ENCODE measurements at regions not wholly inside any gene's neighbourhood (a gene's known extent, or its start where the extent isn't known, plus 50 kb on each side); places are given as distances from the start of the nearest gene placed in this dataset.

DNA sequence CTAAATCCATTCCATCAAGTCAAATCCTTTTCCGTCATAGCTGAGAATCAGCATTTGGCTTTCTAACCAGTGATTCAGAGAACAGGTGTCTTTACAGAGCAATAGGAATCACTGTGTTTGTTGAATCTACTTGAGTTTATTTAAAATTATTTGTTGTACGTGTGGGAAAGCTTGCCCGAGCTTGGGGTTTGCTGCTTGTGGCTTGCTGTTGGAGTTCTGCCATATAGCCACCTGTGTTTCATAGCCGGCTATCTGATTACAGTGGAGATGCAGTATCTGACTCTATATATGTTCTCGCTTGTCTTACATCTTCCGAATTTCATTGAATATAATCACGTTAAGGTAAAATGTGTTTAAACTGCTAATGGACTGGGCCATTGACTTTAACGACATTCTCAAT, 274.3 kb upstream of the MKI67 start:
- TF ChIP-seq GATA1 (IDR thresholded peaks at IDR 0.05; ENCODE audit: low read depth, low read length) = no peak
- no peak for TF ChIP-seq POLR2A (IDR thresholded peaks at IDR 0.05; ENCODE audit: low read length)
- DNase-seq = no peak

DNA sequence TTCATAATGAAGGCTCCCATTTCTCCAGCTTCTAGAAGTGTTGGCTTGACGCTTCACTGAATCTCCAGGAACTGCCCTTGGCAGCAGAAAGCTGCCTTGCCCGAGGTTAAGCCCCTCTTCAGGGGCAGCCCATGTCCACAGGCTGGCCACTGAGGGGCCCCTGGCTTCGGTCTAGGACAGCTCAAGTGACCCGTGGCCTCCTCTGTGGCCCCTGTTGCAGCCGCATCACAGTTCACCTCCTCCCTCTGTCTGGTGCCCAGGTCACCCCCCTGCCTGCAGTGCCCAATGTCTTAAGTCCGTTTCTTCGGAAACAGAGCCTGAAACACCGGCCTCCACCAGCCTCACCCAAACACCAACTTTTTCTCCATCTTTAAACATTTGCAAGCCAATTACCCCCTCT, 279.2 kb upstream of the MKI67 start:
- TF ChIP-seq POLR2A (IDR thresholded peaks at IDR 0.05; ENCODE audit: low read length) (no peak), GATA1 (IDR thresholded peaks at IDR 0.05; ENCODE audit: low read depth, low read length) (no peak)
- no peak for DNase-seq

DNA sequence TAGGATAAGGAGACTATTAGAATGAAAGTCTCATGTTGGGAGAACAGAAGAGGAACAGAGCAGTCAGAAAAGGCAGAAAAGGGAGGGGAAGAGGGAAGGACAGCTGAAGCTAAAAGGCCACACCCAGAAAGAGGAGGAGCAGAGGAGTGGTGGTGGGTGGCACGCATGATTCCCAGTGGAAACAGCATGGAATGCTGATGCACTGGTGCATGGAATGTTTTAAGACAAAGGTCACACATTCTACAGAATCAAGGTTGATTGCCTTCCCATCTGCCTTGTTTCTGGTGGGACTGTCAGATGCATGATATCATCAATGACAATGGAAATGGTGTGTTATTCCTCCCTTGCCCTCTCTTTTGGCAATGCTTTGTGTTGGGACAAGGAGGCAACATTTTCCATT, 285.4 kb upstream of the MKI67 start:
- TF ChIP-seq GATA1 (IDR thresholded peaks at IDR 0.05; ENCODE audit: low read depth, low read length) (no peak), POLR2A (IDR thresholded peaks at IDR 0.05; ENCODE audit: low read length) (no peak)

DNA sequence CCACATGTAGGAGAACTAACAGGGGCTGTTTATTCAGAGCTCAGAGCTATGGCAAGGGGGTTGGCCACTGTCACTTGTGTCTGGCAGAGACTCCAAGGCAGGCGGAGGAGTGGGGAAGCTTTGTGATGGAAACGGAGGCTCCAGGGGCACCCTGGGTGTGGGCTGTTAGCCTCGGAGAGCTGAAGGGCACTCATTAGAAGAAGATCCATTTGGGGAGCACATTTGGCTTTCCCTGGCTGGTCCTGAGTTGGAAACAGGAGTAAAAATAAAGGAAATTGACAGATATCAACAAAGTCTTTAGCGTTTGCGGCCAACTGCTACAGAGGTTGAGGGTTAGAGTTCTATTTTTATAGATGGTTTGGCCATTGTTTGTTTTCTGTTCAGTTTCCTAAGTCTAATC, 288.3 kb upstream of the MKI67 start:
- DNase-seq = no peak
- no peak for TF ChIP-seq GATA1 (IDR thresholded peaks at IDR 0.05; ENCODE audit: low read depth, low read length)
- no peak for TF ChIP-seq POLR2A (IDR thresholded peaks at IDR 0.05; ENCODE audit: low read length)

More for the DNA sequence above, 285.4 kb upstream of the MKI67 start:
- DNase-seq = no peak

DNA sequence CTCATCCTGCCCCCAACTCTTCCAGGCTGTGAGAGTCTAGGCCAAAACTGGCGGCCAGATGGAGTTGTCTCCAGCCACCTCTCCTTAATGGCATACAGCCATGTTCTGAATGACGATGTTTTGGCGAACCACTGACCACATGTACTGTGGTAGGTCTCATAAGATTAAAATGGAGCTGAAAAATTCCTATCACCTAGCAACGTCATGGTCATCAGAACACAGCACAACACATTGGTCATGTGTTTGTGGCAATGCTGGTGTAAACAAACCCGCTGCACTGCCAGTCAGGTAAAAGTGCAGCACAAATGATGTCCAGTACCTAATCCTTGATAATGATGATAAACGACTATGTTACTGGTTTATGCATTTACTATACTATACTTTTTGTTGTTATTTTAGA, 290.0 kb upstream of the MKI67 start:
- TF ChIP-seq GATA1 (IDR thresholded peaks at IDR 0.05; ENCODE audit: low read depth, low read length) (no peak), POLR2A (IDR thresholded peaks at IDR 0.05; ENCODE audit: low read length) (no peak)
- DNase-seq = no peak

DNA sequence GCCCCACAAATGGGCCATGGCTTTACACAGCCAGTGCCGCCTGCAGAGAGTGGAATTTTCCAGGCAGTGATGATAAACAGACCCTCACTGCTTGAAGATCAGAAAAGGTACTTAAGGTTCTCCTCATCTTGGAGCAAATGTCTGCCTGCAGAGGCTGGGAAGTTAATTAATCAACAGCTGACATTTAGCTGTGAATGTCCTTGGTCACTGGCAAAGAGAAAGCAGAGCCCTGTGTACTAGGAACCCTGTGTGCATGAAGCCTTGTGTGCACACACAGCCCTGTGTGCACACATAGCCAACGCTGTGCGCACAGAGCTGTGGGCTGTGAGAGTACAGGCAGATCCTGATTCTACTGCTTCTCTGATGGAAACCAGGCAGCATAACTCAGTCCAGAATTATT, 291.6 kb upstream of the MKI67 start:
- DNase-seq = no peak
- TF ChIP-seq POLR2A (IDR thresholded peaks at IDR 0.05; ENCODE audit: low read length) (no peak), GATA1 (IDR thresholded peaks at IDR 0.05; ENCODE audit: low read depth, low read length) (no peak)

DNA sequence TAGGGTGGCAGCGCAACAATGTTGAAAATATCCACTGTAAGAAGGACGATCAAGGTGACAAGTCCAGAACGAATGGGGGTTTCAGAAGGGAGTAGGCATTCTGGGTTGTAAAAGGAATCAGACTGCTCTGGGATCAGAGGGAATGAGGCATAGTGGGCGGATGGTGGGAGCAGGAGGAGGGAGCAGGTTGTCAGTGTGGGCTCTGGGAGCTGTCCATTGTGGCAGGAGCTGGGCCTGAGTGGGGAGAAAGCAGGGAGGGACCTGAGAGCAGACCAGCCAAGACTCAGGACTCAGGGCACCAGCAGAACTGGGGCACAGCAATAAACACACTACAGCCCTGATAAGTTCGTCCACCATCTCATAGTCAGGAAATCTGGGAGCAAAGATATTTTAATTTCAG, 292.6 kb upstream of the MKI67 start:
- no peak for DNase-seq
- TF ChIP-seq POLR2A (IDR thresholded peaks at IDR 0.05; ENCODE audit: low read length) (no peak), GATA1 (IDR thresholded peaks at IDR 0.05; ENCODE audit: low read depth, low read length) (no peak)

DNA sequence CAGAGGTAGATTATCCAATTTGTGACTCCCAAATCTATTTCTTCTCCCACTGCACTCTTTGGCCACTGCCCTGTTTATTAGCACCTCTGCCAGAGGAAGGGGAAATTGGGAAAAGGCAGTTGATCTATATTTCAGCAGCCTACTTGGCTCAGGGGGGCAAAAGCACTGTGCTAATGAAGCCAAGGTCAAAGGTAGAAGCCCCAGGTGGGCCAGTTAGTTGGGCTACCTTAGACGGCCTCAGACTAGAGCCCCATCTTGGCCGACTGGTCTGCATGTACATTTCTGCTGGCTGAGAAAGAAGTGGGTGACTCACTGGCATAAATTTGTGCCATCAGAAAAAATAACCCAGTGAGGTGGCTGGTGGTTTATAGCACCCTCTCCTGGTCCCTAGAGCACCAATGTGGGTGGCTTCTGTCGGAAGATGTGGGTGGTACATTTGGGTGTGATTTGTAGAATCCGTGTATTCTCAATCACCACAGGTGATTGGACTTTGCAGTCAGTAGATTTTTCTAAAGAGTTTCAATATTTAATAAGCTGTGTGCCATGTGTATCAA, 293.3 kb upstream of the MKI67 start:
- TF ChIP-seq GATA1 (IDR thresholded peaks at IDR 0.05; ENCODE audit: low read depth, low read length) (no peak), POLR2A (IDR thresholded peaks at IDR 0.05; ENCODE audit: low read length) (no peak)
- no peak for DNase-seq

DNA sequence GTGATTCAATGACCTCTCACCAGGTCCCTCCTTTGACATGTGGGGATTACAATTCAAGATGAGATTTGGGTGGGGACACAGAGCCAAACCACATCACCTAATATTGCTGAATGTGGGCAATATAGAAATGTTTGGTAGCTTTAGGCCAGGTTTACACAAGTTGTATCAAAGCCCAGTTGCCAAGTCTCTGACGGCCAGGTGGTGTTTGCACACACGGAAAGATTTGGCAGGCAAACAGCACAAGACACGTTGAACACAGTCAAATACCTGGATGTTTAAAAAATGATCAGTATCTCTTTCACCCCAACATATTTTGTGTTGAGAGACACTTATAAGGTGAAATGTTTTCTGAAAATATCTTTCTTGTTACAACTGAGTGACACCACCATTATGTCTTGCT, 294.4 kb upstream of the MKI67 start:
- TF ChIP-seq POLR2A (IDR thresholded peaks at IDR 0.05; ENCODE audit: low read length) (no peak), GATA1 (IDR thresholded peaks at IDR 0.05; ENCODE audit: low read depth, low read length) (no peak)
- DNase-seq = no peak

DNA sequence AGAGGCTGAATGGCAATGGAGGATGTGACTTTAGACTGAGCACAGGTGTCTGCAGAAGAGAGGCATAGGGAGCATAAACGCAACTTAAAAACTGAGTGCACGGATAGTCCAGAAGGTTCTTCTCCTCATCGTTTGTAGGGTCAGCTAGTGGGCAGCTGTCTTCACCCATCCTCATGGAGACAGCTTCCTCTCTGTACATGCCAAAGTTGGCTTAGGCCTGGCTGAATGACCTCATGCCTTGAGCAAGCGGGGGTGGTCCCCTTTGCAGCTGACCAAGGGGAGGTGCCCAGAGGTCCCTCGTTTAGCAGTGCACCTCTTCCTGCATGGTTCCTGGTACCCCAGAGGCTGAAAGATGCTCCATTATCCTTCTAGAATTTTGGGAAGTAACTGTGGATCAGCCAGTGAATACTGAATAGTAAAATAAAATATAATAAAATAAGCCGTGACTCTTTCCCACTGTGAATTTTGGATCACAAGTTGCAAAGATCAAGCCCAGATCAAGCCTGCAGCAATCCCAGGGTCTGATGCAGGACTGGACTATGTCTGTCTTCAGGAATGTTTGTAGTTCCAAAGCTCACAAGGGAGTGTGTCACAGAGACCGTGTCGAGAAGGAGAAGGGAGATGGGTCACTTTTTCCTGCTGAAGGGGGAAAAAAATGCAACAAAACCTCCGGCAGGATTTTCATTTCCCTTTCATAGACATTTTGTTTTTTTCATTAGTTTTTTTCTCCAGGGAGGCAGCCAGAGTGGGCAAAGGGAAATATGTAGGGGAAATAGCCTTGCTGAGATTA, 295.3 kb upstream of the MKI67 start:
- no peak for DNase-seq
- TF ChIP-seq POLR2A (IDR thresholded peaks at IDR 0.05; ENCODE audit: low read length) = no peak
- TF ChIP-seq GATA1 (IDR thresholded peaks at IDR 0.05; ENCODE audit: low read depth, low read length) = no peak

DNA sequence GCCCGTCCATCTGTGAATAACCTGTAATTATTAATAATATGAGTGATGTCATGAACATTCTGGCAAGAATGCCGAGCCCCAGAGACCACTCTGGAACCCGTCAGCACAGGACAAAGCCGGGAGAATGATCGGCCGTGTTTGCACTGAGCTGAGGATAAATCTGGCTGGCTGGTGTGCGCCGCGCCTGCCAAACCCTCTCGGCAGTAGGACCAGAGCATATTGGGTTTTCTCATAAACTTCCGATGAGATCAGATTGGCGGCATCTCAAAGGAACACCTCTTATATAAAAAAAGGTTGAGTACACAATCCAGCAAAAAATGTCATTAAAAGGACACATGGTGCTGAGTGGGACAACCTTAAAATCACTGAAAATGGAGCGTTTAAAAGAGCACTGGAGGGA, 296.0 kb upstream of the MKI67 start:
- DNase-seq = no peak
- TF ChIP-seq GATA1 (IDR thresholded peaks at IDR 0.05; ENCODE audit: low read depth, low read length) (no peak), POLR2A (IDR thresholded peaks at IDR 0.05; ENCODE audit: low read length) (no peak)

DNA sequence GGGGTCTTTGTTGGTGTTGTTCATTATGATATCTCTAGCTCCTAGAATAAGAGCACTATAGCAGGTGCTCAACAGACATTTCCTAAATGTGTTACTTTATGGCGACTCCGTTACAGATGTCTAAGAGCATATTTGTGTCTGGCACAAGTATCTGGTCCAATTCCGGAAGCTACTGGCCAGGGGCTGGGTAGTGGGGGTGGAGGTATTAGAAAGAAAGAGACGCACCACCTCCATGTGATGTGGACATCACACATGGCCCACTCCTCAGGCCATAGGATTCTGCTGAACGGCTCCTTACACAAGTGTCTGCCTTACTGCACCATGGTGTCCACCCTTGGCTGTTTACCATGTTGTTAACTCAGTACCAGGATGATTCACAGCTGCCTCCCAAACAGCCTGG, 296.8 kb upstream of the MKI67 start:
- TF ChIP-seq POLR2A (IDR thresholded peaks at IDR 0.05; ENCODE audit: low read length) (no peak), GATA1 (IDR thresholded peaks at IDR 0.05; ENCODE audit: low read depth, low read length) (no peak)
- DNase-seq = no peak

DNA sequence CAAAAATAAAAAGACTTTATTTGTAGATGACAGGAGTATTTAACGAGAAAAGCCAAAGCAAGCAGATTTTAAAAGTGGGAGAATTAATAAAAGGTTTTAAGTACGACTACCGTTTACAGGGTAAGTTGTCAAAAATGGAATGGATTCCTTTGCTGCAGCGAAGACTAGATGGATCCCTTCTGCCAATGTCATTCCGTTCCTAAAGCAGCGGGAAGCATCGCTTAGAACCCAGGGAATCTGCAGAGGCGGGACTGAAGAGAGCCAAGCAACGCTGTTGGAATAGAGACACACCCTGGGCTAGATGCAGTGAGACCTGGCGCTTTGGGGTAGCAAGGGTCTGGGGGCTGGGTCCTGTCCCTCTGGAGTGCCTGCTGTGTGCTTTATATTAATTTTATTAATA, 303.1 kb upstream of the MKI67 start:
- no peak for DNase-seq
- TF ChIP-seq POLR2A (IDR thresholded peaks at IDR 0.05; ENCODE audit: low read length) (no peak), GATA1 (IDR thresholded peaks at IDR 0.05; ENCODE audit: low read depth, low read length) (no peak)

DNA sequence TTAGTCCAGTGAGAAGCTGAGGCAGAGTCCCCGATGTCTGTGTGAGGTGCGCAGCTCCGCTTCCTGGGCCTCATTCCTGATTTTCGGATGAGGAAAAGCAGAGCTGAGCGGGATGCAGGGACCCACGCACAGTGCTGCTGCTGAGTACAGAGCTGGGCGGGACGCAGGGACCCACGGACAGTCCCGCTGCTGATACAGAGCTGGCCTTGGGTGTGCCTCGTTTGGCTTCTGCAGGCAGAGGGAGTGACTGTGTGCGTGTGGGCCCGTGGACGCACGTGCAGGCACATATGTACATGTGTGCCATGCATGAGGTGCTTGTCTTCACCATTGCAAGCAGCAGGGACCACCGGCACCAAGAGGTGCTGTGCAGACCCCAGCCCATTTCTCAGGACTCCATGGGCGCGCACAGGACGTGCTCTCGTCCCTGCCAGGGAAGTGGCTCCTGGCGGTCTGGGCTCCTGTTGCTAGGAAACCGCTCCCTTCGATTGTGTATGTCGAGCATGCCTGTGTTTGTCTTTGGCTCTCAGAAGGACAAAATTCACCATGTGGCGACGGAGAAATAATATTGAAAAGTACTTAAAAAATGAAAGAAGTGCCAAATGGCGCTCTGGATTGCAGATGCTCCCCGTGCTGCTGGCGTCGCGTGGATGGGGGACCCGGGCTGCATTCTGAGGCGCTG, 303.8 kb upstream of the MKI67 start:
- TF ChIP-seq POLR2A (IDR thresholded peaks at IDR 0.05; ENCODE audit: low read length) = no peak
- no peak for TF ChIP-seq GATA1 (IDR thresholded peaks at IDR 0.05; ENCODE audit: low read depth, low read length)
- DNase-seq = no peak

DNA sequence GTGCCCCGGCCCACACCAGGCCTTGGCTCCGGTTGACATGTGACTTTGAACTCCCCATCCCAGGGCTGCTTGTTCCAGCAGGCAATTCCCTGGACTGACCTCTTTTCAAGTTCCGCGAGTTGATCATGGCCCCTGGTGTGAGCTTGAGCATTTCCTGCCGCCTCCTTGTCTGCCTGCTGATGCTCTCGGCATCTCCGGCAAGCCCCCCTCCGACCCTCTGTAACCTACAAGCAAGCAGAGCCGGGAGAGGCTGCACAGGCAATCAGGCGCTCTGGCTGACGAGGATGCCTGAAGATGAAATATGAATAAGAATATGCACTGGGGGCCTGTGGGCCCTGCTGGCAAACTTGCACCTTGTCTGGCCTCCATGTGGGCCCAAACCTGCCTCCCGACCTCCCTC, 304.9 kb upstream of the MKI67 start:
- DNase-seq = no peak
- no peak for TF ChIP-seq GATA1 (IDR thresholded peaks at IDR 0.05; ENCODE audit: low read depth, low read length)
- TF ChIP-seq POLR2A (IDR thresholded peaks at IDR 0.05; ENCODE audit: low read length) = no peak

Measured in erythroblast (primary cell).